DOHH2 (cell line): ENCODE measurements at regions not wholly inside any gene's neighbourhood (a gene's known extent, or its start where the extent isn't known, plus 50 kb on each side); places are given as distances from the start of the nearest gene placed in this dataset.

Source experiments
- H3F3A ChIP-seq: fragments of 200-600 bp; sonication (generic), shearing (Covaris generic); 2 replicates; pipeline ENCODE4 v1.6.0; 2016; ENCODE audit warnings: antibody characterized with exemption, mild to moderate bottlenecking; ENCODE audit not compliant: control insufficient read depth, insufficient read depth
- H3K27ac ChIP-seq: fragments of 200-600 bp; sonication (generic); 2 replicates; pipeline ENCODE4 v1.5.1; 2014; ENCODE audit warnings: low read depth, mild to moderate bottlenecking, low read length, moderate library complexity
- H3K27me3 ChIP-seq: fragments of 200-600 bp; sonication (generic); 2 replicates; pipeline ENCODE4 v1.6.1; 2014; ENCODE audit warnings: mild to moderate bottlenecking, low read length, mixed read lengths; ENCODE audit not compliant: control insufficient read depth
- H3K36me3 ChIP-seq: fragments of 200-600 bp; sonication (generic); 2 replicates; pipeline ENCODE4 v1.6.1; 2014; ENCODE audit warnings: mild to moderate bottlenecking, low read length, moderate library complexity, mixed read lengths; ENCODE audit not compliant: control insufficient read depth
- H3K4me1 ChIP-seq: fragments of 200-600 bp; sonication (generic); 2 replicates; pipeline ENCODE4 v1.6.1; 2014; ENCODE audit warnings: mild to moderate bottlenecking, low read length, mixed read lengths; ENCODE audit not compliant: control insufficient read depth
- H3K4me2 ChIP-seq: fragments of 200-600 bp; sonication (generic); 2 replicates; pipeline ENCODE4 v1.6.0; 2014; ENCODE audit warnings: mild to moderate bottlenecking, low read length, moderate library complexity
- H3K4me3 ChIP-seq: fragments of 200-600 bp; sonication (generic); 2 replicates; pipeline ENCODE4 v1.5.1; 2014; ENCODE audit warnings: mild to moderate bottlenecking, low read length, mixed read lengths
- H3K79me2 ChIP-seq: fragments of 200-600 bp; sonication (generic); 2 replicates; pipeline ENCODE4 v1.6.1; 2014; ENCODE audit warnings: mild to moderate bottlenecking, low read length, mixed read lengths; ENCODE audit not compliant: control insufficient read depth
- H3K9me2 ChIP-seq: fragments of 200-600 bp; sonication (generic); replicated peaks from 2 replicates; pipeline ENCODE4 v1.6.1; 2014; ENCODE audit warnings: mild to moderate bottlenecking, low read length, mixed read lengths; ENCODE audit not compliant: control insufficient read depth
- H3K9me3 ChIP-seq: fragments of 200-600 bp; sonication (generic); 2 replicates; pipeline ENCODE4 v1.6.1; 2014; ENCODE audit warnings: antibody characterized with exemption, low read length, mixed read lengths; ENCODE audit not compliant: control insufficient read depth, insufficient read depth
- H4K20me1 ChIP-seq: fragments of 200-600 bp; sonication (generic); 2 replicates; pipeline ENCODE4 v1.6.0; 2014; ENCODE audit warnings: low read depth, mild to moderate bottlenecking, antibody characterized with exemption, low read length, moderate library complexity; ENCODE audit not compliant: control insufficient read depth, insufficient read depth
- CTCF ChIP-seq: fragments of 200-600 bp; sonication (generic); IDR thresholded peaks from one replicate; pipeline ENCODE4 v1.5.1; 2014; ENCODE audit warnings: antibody characterized with exemption, mild to moderate bottlenecking, low read depth, low read length; ENCODE audit not compliant: poor library complexity, severe bottlenecking
- EZH2phosphoT487 ChIP-seq: fragments of 200-600 bp; sonication (generic); IDR thresholded peaks from 2 replicates; pipeline ENCODE4 v1.6.1; 2017; ENCODE audit warnings: borderline replicate concordance, mild to moderate bottlenecking, antibody characterized with exemption, low read length, moderate library complexity, mixed read lengths

GRCh38 chr2:180559038-180559437 is 421.4 kb upstream of the UBE2E3 start:
- H3K9me2 ChIP-seq: no peaks in the 10 kb centered on the region

DNA sequence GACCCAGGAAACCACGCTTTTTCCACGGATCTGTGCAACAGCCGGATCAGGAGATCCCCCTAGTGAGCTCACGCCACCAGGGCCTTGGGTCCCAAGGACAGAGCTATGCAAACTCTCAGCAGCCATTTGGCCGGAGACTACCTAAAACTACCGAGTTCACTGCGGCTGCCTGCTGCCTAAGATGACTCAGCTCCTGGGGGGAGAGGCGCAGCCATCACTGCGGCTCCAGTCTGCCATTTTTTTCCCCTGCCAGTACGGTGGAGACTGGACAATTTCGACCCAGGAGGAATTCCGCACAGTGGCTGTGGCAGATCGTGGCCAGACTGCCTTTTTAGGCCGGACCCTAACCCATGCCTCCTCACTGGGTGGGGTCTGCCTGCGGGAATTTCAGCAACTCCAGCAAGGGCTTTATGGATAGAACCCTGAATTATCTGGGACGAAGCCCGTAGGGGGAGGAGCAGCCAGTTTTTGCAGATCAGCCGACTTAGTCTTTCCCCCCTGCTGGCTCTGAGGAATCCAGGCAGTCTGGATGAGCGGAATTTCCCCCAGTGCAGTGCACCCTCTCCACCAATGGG is 424.9 kb upstream of the UBE2E3 start:
- no peaks in the 10 kb centered on the region for H3F3A ChIP-seq
- H3K4me1 ChIP-seq: no peaks in the 10 kb centered on the region
- H3K36me3 ChIP-seq: no peaks in the 10 kb centered on the region
- no peak overlapping the region for H3K27ac ChIP-seq
- H3K4me2 ChIP-seq: no peak overlapping the region
- no peaks in the 10 kb centered on the region for H3K9me2 ChIP-seq
- no peaks in the 10 kb centered on the region for H4K20me1 ChIP-seq
- H3K9me3 ChIP-seq: no peaks in the 10 kb centered on the region
- no peaks in the 10 kb centered on the region for H3K79me2 ChIP-seq
- no peak for TF ChIP-seq CTCF
- TF ChIP-seq EZH2phosphoT487: no peak
- H3K4me3 ChIP-seq: no peak overlapping the region
- no peaks in the 10 kb centered on the region for H3K27me3 ChIP-seq

More at GRCh38 chr2:180559038-180559437, 421.4 kb upstream of the UBE2E3 start:
- H3K9me3 ChIP-seq: no peaks in the 10 kb centered on the region
- H3K4me3 ChIP-seq: no peak overlapping the region
- H4K20me1 ChIP-seq: no peaks in the 10 kb centered on the region
- no peaks in the 10 kb centered on the region for H3F3A ChIP-seq
- no peak overlapping the region for H3K4me2 ChIP-seq
- H3K36me3 ChIP-seq: no peaks in the 10 kb centered on the region
- H3K27ac ChIP-seq: no peak overlapping the region
- no peaks in the 10 kb centered on the region for H3K4me1 ChIP-seq
- no peaks in the 10 kb centered on the region for H3K79me2 ChIP-seq
- no peaks in the 10 kb centered on the region for H3K27me3 ChIP-seq
- TF ChIP-seq CTCF (no peak), EZH2phosphoT487 (no peak)

DNA sequence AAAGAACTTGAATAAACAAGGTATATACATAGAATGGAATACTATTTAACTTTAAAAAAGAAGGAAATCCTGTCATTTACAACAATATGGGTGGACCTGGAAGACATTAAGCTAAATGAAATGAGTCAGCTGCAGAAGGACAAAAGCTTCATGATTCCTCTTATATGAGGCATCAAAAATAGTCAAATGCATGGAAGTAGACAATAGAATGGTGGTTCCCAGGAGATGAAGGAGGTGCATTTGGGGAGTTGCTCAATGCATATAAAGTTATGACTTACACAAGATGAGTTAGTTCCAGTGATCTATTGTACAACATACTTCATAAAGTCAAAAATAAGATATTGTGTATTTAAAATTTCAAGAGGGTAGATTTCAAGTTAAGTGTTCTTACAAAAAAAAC is 426.1 kb upstream of the UBE2E3 start:
- no peaks in the 10 kb centered on the region for H3K9me2 ChIP-seq
- H3K4me2 ChIP-seq: no peak overlapping the region
- H3K4me3 ChIP-seq: no peak overlapping the region
- no peaks in the 10 kb centered on the region for H3K79me2 ChIP-seq
- H4K20me1 ChIP-seq: no peaks in the 10 kb centered on the region
- no peaks in the 10 kb centered on the region for H3K27me3 ChIP-seq
- no peaks in the 10 kb centered on the region for H3K4me1 ChIP-seq
- no peak overlapping the region for H3K27ac ChIP-seq
- TF ChIP-seq CTCF: no peak
- no peak for TF ChIP-seq EZH2phosphoT487
- H3K9me3 ChIP-seq: no peaks in the 10 kb centered on the region
- no peaks in the 10 kb centered on the region for H3K36me3 ChIP-seq
- H3F3A ChIP-seq: no peaks in the 10 kb centered on the region
